GM18508 (cell line): ENCODE measurements at regions not wholly inside any gene's neighbourhood (a gene's known extent, or its start where the extent isn't known, plus 50 kb on each side); places are given as distances from the start of the nearest gene placed in this dataset.
A peak's percentile ranks its signal among the peaks of the same experiment; 100 is the strongest.

Source experiments
- ATAC-seq: cut with Tn5 transposase; IDR thresholded peaks from one replicate; pipeline ENCODE4 v1.9.1; 2021; ENCODE audit warnings: moderate number of reproducible peaks; ENCODE audit not compliant: insufficient read depth, unreplicated experiment

GRCh38 chr3:152703245-152703890 is 131.6 kb upstream of the P2RY1 start:
- ATAC-seq, result no peak

DNA sequence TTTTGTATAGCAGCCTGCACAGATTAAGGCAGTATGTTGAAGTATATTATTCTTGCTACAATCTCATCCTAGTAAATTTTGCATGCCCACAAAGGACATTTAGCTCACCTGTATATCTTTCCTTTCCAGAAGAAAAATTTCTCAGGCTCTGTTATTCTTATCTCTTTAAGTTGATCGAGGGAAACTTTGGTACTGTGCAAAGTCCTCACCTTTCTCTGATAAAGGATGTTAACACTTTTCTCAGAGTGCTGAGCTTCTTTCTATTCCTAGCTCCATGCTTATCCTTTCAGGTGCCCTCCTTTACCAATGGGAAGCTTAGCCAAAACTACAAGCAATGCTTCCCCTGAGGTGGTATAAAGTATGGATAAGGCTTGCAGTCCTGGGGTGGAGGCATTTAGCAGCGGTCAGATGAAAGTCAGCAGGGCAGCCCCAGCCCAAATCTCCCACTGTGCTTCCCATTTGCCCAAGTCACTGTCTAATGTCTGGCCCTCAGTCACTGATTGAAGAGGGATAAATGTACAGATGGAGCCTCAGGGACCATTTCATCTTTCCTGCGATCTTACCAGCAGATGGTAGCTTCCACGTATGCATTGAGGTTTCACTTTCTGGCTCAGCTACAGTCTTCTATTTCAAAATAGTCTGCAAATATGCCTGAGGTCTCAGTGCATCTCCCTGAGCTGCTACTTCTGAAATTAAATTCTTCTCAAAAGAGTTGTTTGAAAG is 127.8 kb upstream of the P2RY1 start:
- ATAC-seq, result no peak

- ATAC-seq, result no peak
Measured at GRCh38 chr3:152709659-152710058, 125.3 kb upstream of the P2RY1 start.

DNA sequence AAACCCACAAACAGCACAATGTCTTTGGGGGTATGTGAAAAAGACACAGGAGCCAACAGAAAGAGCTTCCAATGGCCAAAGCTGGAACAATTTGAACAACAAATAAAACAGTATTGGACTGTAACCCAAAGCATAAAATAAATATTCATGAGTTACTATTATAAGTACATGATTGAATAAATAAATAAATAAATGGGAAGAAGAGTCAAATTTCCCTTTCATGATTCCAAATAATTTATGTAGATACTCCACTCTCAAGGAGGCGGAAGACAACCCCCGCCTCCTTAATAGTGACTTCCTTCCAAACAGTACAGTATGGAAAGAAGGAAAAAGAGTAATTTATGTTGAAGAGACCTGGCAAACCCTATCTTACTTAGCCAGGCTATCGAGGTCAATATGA is 124.4 kb upstream of the P2RY1 start:
- ATAC-seq, result no peak

DNA sequence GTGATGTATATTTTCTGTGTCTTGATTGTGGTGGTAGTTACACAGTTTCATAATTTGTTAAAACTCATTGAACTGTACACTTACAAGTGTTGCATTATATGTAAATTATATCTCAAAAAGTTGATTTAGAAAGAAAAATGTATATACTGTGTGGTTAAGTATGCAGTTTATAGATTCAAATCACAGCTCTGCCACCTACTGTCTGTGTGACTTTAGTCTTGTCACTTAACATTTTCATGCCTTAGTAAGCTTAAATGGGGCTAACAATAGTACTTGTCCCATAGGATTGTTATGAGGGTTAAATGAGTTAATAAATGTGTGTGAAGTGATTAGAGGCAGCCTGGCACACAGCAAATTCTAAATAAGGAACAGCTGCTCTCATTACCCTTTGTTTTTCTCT is 120.9 kb upstream of the P2RY1 start:
- ATAC-seq, result no peak

GRCh38 chr3:152714507-152714906 is 120.4 kb upstream of the P2RY1 start:
- ATAC-seq, result no peak

DNA sequence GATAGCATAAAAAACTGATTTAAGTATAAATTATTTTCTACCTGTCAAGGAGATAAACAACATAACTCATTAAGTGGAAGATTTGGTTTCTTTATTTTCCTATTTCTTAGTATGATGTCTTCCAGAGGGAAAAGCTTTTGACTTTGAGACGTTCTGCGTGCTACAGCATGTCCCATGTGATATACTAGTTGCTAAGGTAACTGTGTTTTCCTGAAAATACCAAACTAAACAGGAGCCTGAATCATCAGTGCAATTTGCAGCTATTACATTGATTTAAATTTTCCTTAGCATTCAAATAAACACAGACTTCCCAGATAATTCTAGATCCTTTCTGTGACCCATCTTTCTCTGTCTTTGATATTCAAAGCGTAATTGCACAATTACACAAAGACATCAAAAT is 117.7 kb upstream of the P2RY1 start:
- ATAC-seq, result no peak

DNA sequence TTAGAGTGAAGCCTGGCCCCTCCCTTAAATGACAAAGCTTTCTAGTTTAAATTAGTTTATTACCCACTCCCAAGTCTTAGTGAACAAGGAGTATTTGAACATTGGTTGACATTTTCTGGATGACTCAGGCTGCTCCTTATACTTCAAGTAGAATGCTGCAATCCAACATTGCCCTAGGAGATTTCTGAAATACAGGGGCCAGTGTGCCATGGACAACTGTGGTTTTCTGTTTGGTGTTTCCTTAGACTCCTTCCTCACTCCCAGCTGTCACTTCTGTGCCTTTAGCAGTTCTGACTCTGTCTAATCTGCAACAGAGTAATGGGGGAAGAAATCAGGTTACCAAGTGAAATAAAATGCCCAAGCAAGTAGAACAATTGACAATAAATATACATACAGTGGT is 116.1 kb upstream of the P2RY1 start:
- no peak for ATAC-seq

DNA sequence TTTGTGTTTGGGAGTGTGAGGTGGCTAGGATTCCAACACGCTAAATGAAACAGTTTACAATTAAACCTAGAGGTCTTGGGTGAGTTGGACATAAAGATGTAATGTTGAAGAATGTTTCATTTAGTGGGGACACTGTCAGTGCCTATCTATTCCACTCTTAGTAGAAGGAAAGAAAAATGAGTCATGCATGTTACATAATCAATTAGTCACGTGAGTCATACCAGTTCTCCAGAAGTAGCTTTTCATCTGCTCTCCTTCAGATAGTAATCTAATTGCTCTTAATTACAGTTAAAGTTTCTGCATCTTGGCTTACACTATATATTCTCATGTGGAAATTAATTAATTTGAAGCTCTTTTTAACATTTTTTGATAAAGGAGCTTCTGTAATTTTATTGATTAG is 115.7 kb upstream of the P2RY1 start:
- no peak for ATAC-seq

GRCh38 chr3:152720951-152721718 is 113.8 kb upstream of the P2RY1 start:
- ATAC-seq, result no peak

DNA sequence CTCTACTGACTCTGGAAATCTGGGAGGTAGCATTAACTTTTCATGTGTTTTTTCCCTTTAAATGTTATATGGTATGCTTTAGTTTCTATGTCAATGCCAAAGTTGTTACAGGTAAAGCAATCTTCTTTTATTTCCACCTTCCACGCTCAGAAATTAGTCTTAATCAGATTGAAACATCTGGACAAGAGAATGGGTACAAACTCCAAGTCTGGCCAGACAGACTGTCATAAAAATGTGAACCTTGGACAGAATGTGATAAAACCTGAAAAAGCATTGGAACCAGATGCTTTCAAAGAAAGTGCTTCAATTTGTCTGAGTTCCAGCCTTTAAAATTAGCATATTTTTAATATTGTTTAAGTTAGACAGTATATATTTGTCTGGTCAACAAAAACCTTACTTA is 110.7 kb upstream of the P2RY1 start:
- no peak for ATAC-seq

GRCh38 chr3:152728231-152728980 is 106.5 kb upstream of the P2RY1 start:
- ATAC-seq, result no peak

- ATAC-seq, result peak; percentile 53
Measured at GRCh38 chr3:152729906-152730305, 105.0 kb upstream of the P2RY1 start.

GRCh38 chr3:152731511-152731910 is 103.4 kb upstream of the P2RY1 start:
- no peak for ATAC-seq

GRCh38 chr3:152733584-152734119 is 101.3 kb upstream of the P2RY1 start:
- no peak for ATAC-seq

DNA sequence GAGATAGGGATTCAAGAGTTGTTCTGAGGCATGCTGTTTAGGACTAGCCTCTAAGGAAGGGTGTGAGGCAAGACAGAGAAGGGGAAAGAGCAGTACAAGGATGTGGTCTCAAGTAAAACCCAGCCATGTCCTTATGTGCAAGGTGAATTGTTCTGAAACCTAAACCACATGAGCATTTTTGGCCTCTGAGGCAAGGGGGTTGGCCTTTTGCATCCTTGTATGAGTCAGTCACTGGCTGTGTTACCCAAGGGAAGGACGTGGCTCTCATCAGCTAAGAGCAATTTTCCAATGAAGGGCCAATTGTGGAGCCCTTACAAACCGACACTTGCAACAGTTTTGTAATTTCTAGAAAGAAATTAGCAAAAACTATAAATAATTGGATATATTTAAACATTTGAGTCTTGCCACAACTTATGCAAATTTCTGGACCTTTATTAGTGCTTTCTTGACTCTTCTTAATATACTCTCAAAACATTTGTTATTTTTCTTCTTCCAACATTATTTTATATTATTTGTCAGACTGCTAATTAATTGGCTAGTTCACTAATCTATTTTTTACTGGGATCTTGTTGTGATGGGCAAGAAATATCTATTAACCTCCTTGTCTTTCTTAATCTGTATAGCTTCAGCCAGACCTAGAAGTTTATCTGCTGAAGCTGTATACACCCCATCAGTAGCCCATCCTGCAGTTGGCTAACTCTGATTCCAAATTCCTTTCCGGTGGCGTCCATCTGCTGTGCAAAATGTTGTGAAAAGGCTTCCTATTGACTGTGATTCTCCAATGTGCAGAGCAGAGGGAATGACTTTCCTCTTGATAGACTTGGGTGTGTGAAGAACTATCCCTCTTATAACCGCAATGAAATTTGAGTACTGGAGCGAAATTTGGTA is 97.7 kb upstream of the P2RY1 start:
- ATAC-seq, result peak; percentile 97

- ATAC-seq, result no peak
Measured at GRCh38 chr3:152738656-152739055, 96.3 kb upstream of the P2RY1 start.

DNA sequence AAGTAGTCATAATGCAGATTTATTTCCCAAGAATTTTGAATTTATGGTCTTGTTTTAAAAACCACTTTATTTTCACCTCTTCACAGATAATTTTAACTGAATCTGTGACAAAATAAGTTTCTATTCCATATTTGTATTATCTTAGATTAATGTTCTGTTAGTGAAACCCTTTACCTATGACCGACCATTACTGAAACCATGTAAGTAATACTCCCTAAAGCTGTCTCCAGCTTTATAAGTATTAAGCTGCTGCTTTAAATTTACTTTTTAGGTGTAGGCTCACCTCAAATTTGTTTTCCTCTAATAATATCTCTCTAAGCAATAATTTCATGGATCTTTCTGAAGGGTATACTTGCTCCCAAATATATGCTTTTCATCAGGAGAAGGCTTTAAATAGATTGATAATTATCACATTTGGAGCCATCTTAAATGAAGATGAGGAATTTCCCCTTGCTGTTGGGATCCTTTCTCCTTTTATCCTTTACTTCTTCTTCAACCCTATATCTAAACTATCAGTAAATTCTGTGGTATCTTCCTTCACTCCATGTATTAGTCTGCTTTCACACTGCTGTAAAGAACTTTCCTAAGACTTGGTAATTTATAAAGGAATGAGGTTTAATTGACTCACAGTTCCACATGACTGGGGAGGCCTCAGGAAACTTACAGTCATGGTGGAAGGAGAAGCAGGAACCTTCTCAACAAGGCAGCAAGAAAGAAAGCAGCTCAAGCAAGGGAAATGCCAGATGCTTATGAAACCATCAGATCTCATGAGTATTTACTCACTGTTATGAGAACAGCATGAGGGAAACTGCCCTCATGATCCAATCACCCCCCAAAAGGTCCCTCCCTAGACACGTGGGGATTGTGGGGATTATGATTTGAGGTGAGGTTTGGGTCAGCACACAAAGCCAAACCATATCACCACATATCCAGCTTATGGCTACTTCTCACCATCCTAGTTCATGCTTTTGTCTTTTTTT is 92.3 kb upstream of the P2RY1 start:
- ATAC-seq, result no peak
